ENCODE measurements at regions not wholly inside any gene's neighbourhood (a gene's known extent, or its start where the extent isn't known, plus 50 kb on each side); places are given as distances from the start of the nearest gene placed in this dataset.

DNA sequence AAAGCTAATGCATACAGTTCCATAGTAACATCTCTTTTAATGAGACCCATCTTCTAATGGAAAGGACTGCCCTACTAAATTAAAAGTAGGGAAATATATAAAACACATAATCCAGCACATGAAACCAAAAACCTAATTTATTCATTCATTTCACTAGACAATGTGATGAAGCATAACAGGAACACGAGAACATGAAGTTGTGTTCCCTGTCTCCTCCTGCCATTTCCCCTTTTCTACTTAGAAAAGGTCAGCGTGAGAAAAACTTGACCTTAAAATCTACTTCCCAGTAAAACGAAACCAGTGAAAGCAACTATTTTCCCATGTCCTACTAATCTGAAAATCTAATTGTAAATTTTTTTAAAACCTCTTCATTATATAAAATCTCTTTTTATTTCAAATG lies 847.5 kb downstream of the TLE1 start:
- H3K4me3 ChIP-seq (replicated peaks in 1 of 3; ENCODE audit: insufficient read depth in 1 of 3, low read depth in 1 of 3, low read length in 3 of 3) = no peak overlapping the region
- no peak for TF ChIP-seq JUN (IDR thresholded peaks at IDR 0.05; ENCODE audit: borderline replicate concordance, insufficient read depth, insufficient read length, low read depth)
- no peak for TF ChIP-seq MYC (IDR thresholded peaks at IDR 0.05; ENCODE audit: low read depth, low read length)
- TF ChIP-seq, protein P1, sequence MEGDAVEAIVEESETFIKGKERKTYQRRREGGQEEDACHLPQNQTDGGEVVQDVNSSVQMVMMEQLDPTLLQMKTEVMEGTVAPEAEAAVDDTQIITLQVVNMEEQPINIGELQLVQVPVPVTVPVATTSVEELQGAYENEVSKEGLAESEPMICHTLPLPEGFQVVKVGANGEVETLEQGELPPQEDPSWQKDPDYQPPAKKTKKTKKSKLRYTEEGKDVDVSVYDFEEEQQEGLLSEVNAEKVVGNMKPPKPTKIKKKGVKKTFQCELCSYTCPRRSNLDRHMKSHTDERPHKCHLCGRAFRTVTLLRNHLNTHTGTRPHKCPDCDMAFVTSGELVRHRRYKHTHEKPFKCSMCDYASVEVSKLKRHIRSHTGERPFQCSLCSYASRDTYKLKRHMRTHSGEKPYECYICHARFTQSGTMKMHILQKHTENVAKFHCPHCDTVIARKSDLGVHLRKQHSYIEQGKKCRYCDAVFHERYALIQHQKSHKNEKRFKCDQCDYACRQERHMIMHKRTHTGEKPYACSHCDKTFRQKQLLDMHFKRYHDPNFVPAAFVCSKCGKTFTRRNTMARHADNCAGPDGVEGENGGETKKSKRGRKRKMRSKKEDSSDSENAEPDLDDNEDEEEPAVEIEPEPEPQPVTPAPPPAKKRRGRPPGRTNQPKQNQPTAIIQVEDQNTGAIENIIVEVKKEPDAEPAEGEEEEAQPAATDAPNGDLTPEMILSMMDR (IDR thresholded peaks at IDR 0.05; ENCODE audit: extremely low read depth in 1 of 2, insufficient read depth in 1 of 2, low read depth in 1 of 2, low read length in 2 of 2) = no peak
- TF ChIP-seq GATA2 (IDR thresholded peaks at IDR 0.05; ENCODE audit: insufficient read depth, insufficient read length, low read depth, low read length) = no peak
- TF ChIP-seq POLR2AphosphoS5 (IDR thresholded peaks at IDR 0.05; ENCODE audit: insufficient read depth, low read depth, low read length) = no peak
- TF ChIP-seq, protein P2, sequence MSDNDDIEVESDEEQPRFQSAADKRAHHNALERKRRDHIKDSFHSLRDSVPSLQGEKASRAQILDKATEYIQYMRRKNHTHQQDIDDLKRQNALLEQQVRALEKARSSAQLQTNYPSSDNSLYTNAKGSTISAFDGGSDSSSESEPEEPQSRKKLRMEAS (IDR thresholded peaks at IDR 0.05; ENCODE audit: insufficient read depth, insufficient read length) = no peak
- TF ChIP-seq EZH2 (IDR thresholded peaks at IDR 0.05; ENCODE audit: borderline replicate concordance, low read depth, low read length, severe bottlenecking) = no peak
- no peak for TF ChIP-seq FOS (IDR thresholded peaks at IDR 0.05; ENCODE audit: borderline replicate concordance, insufficient read depth, low read length)
- TF ChIP-seq POLR2A (IDR thresholded peaks at IDR 0.05; ENCODE audit: low read depth, low read length) = no peak
- no TSS peak for BruUV-seq (replicated peaks)
- no peaks in the 10 kb centered on the region for H4K20me1 ChIP-seq (replicated peaks; ENCODE audit: control insufficient read depth, extremely low read depth, insufficient read depth, low read length)
- CTCF ChIA-PET = no interaction called here
- no peaks in the 10 kb centered on the region for H3K36me3 ChIP-seq (ENCODE audit: control insufficient read depth in 2 of 2, extremely low read depth in 1 of 2, insufficient read depth in 2 of 2, low read length in 2 of 2)
- no peaks in the 10 kb centered on the region for H3K79me2 ChIP-seq (ENCODE audit: control insufficient read depth, insufficient read depth, low read length)
- FAIRE-seq (no peak), DNase-seq (ENCODE audit: low read depth, low spot score) (no peak)
- no peak overlapping the region for H3K9ac ChIP-seq (replicated peaks; ENCODE audit: extremely low read depth, insufficient read depth, low read length)
- intact Hi-C loops (cut with micrococcal nuclease) = no loop called here
- dilution Hi-C loops (cut with MboI; ENCODE audit: extremely low pct_ligation_motif_present, low sequenced_read_pairs) = no loop called here
- no peaks in the 10 kb centered on the region for H3K9me3 ChIP-seq (replicated peaks; ENCODE audit: control insufficient read depth, insufficient read depth, low read length)
- no peaks in the 10 kb centered on the region for H3K9me1 ChIP-seq (replicated peaks; ENCODE audit: control insufficient read depth, extremely low read depth, insufficient read depth, low read length)
- H3K27ac ChIP-seq (ENCODE audit: insufficient read depth, low read depth, low read length) = no peak overlapping the region
- no peak overlapping the region for H3K4me2 ChIP-seq (ENCODE audit: insufficient read depth, low read length)
- H3K27me3 ChIP-seq (ENCODE audit: control insufficient read depth in 2 of 2, insufficient read depth in 2 of 2, low read length in 2 of 2) = no peaks in the 10 kb centered on the region
- H2AFZ ChIP-seq (ENCODE audit: low read depth, low read length) = no peak overlapping the region
- POLR2A ChIA-PET = no interaction called here
- H3K4me1 ChIP-seq (ENCODE audit: control insufficient read depth, extremely low read depth, insufficient read depth, low read length) = no peaks in the 10 kb centered on the region
